Lower lobe of right lung (tissue), 2 donors: ENCODE measurements at regions not wholly inside any gene's neighbourhood (a gene's known extent, or its start where the extent isn't known, plus 50 kb on each side); places are given as distances from the start of the nearest gene placed in this dataset.

Source experiments
- ATAC-seq, 2 donors: fragments of 200-7000 bp; cut with Tn5 transposase; one replicate each; pipeline ENCODE4 v1.9.1; 2020 to 2022; ENCODE audit warnings: mild to moderate bottlenecking in 2 of 2, moderate library complexity in 2 of 2
- DNase-seq: peaks from one replicate; pipeline ENCODE4 v3.0.0-alpha.2; 2020
- H3K27ac ChIP-seq: fragments of 200-600 bp; one replicate; pipeline ENCODE4 v1.8.0; 2022
- H3K27me3 ChIP-seq: fragments of 200-600 bp; one replicate; pipeline ENCODE4 v1.8.0; 2022; ENCODE audit warnings: low read depth
- H3K36me3 ChIP-seq: fragments of 200-600 bp; one replicate; pipeline ENCODE4 v1.8.0; 2022; ENCODE audit warnings: mild to moderate bottlenecking
- H3K4me1 ChIP-seq: fragments of 200-600 bp; one replicate; pipeline ENCODE4 v1.8.0; 2022
- H3K4me3 ChIP-seq: fragments of 200-600 bp; one replicate; pipeline ENCODE4 v1.8.0; 2022; ENCODE audit warnings: mild to moderate bottlenecking
- H3K9me3 ChIP-seq: fragments of 200-600 bp; one replicate; pipeline ENCODE4 v1.8.0; 2022
- CTCF ChIP-seq: fragments of 200-600 bp; IDR thresholded peaks from one replicate; pipeline ENCODE4 v1.8.0; 2022; ENCODE audit warnings: antibody characterized with exemption, mild to moderate bottlenecking
- intact Hi-C: fragments of 100-400 bp; cut with DNase I; formaldehyde crosslinking; loops from one replicate; pipeline ENCODE4 v1.11.0; 2022
- donor health status: DM: no; HTN: yes; CAD: no; lungs with severe emphysema.

GRCh38 chr14:87018294-87018693 is 974.7 kb downstream of the GALC start:
- no peak for TF ChIP-seq CTCF
- Histone ChIP-seq H3K36me3 (no peaks in the 10 kb centered on the region), H3K4me1 (no peaks in the 10 kb centered on the region), H3K4me3 (no peak overlapping the region), H3K9me3 (no peaks in the 10 kb centered on the region), H3K27ac (no peak overlapping the region), H3K27me3 (no peaks in the 10 kb centered on the region)
- DNase-seq (no peak), ATAC-seq (no peak)
- intact Hi-C loops, result no loop called here

- no peaks in the 10 kb centered on the region for H3K9me3 ChIP-seq
- H3K27me3 ChIP-seq, result no peaks in the 10 kb centered on the region
- ATAC-seq (no peak), DNase-seq (no peak)
- no peak for TF ChIP-seq CTCF
- no peaks in the 10 kb centered on the region for H3K4me1 ChIP-seq
- no peak overlapping the region for H3K27ac ChIP-seq
- intact Hi-C loops, result no loop called here
- no peak overlapping the region for H3K4me3 ChIP-seq
- no peaks in the 10 kb centered on the region for H3K36me3 ChIP-seq
These were observed 975.6 kb downstream of the GALC start for GRCh38 chr14:87017335-87017734.

GRCh38 chr14:87014856-87015255 is 978.1 kb downstream of the GALC start:
- Histone ChIP-seq H3K27me3 (no peaks in the 10 kb centered on the region), H3K27ac (no peak overlapping the region), H3K4me3 (no peak overlapping the region), H3K4me1 (no peaks in the 10 kb centered on the region), H3K9me3 (no peaks in the 10 kb centered on the region), H3K36me3 (no peaks in the 10 kb centered on the region)
- DNase-seq, result no peak
- no peak for TF ChIP-seq CTCF
- intact Hi-C loops, result no loop called here
- no peak for ATAC-seq

GRCh38 chr14:87013583-87013982 is 979.4 kb downstream of the GALC start:
- Histone ChIP-seq H3K9me3 (no peaks in the 10 kb centered on the region), H3K36me3 (no peaks in the 10 kb centered on the region), H3K27ac (no peak overlapping the region), H3K4me3 (no peak overlapping the region), H3K4me1 (no peaks in the 10 kb centered on the region), H3K27me3 (no peaks in the 10 kb centered on the region)
- no peak for DNase-seq
- no peak for ATAC-seq
- intact Hi-C loops, result no loop called here
- TF ChIP-seq CTCF, result no peak

GRCh38 chr14:87008965-87009364 is 984.0 kb downstream of the GALC start:
- DNase-seq (no peak), ATAC-seq (no peak)
- Histone ChIP-seq H3K27me3 (no peaks in the 10 kb centered on the region), H3K4me3 (no peak overlapping the region), H3K36me3 (no peaks in the 10 kb centered on the region), H3K27ac (no peak overlapping the region), H3K9me3 (peaks cover 3% of the 10 kb centered on the region), H3K4me1 (no peaks in the 10 kb centered on the region)
- intact Hi-C loops, result no loop called here
- TF ChIP-seq CTCF, result no peak

GRCh38 chr14:87005280-87005679 is 987.7 kb downstream of the GALC start:
- ATAC-seq (no peak), DNase-seq (no peak)
- Histone ChIP-seq H3K4me3 (no peak overlapping the region), H3K36me3 (no peaks in the 10 kb centered on the region), H3K4me1 (no peaks in the 10 kb centered on the region), H3K27me3 (no peaks in the 10 kb centered on the region), H3K9me3 (peaks cover 3% of the 10 kb centered on the region), H3K27ac (no peak overlapping the region)
- TF ChIP-seq CTCF, result no peak
- intact Hi-C loops, result no loop called here
